ENCODE measurements at regions not wholly inside any gene's neighbourhood (a gene's known extent, or its start where the extent isn't known, plus 50 kb on each side); places are given as distances from the start of the nearest gene placed in this dataset.

DNA sequence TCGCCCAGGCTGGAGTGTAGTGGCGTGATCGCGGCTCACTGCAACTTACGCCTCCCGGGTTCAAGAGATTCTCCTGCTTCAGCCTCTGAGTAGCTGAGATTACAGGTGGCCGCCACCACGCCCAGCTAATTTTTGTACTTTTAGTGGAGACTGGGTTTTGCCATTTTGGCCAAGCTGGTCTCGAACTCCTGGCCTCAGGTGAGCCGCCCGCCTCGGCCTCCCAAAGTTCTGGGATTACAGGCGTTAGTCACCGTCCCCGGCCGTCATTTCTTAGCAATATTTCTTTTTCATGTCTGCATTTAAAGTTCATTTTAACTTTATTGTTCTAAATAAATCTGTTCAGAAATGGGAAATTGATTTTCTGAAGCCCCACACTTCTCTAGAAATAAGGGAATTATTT is 597.3 kb upstream of the DDX18 start:
- Histone ChIP-seq H3K27ac (no peak overlapping the region), H3K36me3 (no peaks in the 10 kb centered on the region), H3K4me3 (no peak overlapping the region), H3K4me1 (no peaks in the 10 kb centered on the region), H3K27me3 (no peaks in the 10 kb centered on the region), H3K9me3 (no peaks in the 10 kb centered on the region)
- no peak for TF ChIP-seq POLR2A (IDR thresholded peaks at IDR 0.05)
- TF ChIP-seq POLR2AphosphoS5 (IDR thresholded peaks at IDR 0.05): no peak
- no peak for TF ChIP-seq EP300 (IDR thresholded peaks at IDR 0.05)
- TF ChIP-seq, protein P1, sequence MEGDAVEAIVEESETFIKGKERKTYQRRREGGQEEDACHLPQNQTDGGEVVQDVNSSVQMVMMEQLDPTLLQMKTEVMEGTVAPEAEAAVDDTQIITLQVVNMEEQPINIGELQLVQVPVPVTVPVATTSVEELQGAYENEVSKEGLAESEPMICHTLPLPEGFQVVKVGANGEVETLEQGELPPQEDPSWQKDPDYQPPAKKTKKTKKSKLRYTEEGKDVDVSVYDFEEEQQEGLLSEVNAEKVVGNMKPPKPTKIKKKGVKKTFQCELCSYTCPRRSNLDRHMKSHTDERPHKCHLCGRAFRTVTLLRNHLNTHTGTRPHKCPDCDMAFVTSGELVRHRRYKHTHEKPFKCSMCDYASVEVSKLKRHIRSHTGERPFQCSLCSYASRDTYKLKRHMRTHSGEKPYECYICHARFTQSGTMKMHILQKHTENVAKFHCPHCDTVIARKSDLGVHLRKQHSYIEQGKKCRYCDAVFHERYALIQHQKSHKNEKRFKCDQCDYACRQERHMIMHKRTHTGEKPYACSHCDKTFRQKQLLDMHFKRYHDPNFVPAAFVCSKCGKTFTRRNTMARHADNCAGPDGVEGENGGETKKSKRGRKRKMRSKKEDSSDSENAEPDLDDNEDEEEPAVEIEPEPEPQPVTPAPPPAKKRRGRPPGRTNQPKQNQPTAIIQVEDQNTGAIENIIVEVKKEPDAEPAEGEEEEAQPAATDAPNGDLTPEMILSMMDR (IDR thresholded peaks at IDR 0.05): no peak
- ATAC-seq: no peak
- 89 to 97% methylated on average over 7 to 8 of the region's 16 CpGs for WGBS, 2 donors (ENCODE audit: low coverage in 1 of 2)

DNA sequence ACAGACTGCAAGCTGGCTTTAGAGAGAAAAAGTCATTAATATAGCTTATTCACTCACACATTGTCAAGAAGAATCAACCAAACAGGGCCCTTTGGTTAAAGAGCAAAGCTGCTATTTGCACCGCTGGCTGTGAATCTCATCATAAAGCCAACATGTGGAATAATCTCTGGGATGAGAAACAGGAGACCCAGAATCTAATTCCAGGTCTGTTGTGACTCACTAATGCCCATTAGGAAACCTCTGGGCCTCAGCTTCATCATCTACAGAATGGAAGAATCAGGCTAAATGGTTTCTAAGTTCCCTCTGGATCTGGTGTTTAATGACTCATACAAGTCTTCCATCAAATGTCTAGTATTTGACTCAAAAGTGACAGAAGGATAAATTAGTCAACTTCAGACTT is 591.7 kb upstream of the DDX18 start:
- TF ChIP-seq EP300 (IDR thresholded peaks at IDR 0.05) (no peak), POLR2A (IDR thresholded peaks at IDR 0.05) (no peak), POLR2AphosphoS5 (IDR thresholded peaks at IDR 0.05) (no peak)
- TF ChIP-seq, protein P1 (IDR thresholded peaks at IDR 0.05): no peak
- Histone ChIP-seq H3K27me3 (no peaks in the 10 kb centered on the region), H3K27ac (no peak overlapping the region), H3K36me3 (no peaks in the 10 kb centered on the region), H3K4me1 (no peaks in the 10 kb centered on the region), H3K9me3 (peaks cover 0 to 13% (median 0%) of the 10 kb centered on the region in 3 donors), H3K4me3 (no peak overlapping the region)
- 20 to 64% methylated on average over 1 of the region's 1 CpG for WGBS, 2 donors (ENCODE audit: low coverage in 1 of 2)
- no peak for ATAC-seq

DNA sequence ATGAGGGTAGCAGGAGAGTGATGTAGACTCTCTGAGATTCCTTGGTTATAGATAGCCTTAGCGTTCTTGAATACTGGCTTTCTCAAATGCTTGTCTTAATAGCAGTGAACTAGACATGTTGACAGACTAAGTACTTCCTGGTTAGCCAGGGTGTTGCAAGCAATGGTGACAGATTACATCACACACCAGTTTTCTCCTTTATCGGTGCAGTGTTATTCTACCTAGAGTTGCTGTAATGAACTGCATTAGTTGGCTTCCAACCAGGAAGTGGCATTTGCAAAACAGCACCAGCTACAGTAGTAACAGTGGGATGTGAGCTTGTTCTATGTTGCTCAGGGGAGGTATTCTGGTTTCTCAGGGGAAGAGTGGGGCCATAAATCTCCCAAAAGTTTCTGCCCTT is 582.2 kb upstream of the DDX18 start:
- Histone ChIP-seq H3K4me3 (no peak overlapping the region), H3K9me3 (peaks cover 0 to 21% (median 0%) of the 10 kb centered on the region in 3 donors), H3K4me1 (no peaks in the 10 kb centered on the region), H3K27me3 (no peaks in the 10 kb centered on the region), H3K36me3 (no peaks in the 10 kb centered on the region), H3K27ac (no peak overlapping the region)
- no peak for ATAC-seq
- TF ChIP-seq, protein P1 (IDR thresholded peaks at IDR 0.05): no peak
- TF ChIP-seq POLR2A (IDR thresholded peaks at IDR 0.05): no peak
- TF ChIP-seq POLR2AphosphoS5 (IDR thresholded peaks at IDR 0.05): no peak
- no peak for TF ChIP-seq EP300 (IDR thresholded peaks at IDR 0.05)
- WGBS, 2 donors (ENCODE audit: low coverage in 1 of 2): 90% methylated on average over 2 of the region's 2 CpGs; no CpG with 5 or more reads in 1 of the 2 donors

DNA sequence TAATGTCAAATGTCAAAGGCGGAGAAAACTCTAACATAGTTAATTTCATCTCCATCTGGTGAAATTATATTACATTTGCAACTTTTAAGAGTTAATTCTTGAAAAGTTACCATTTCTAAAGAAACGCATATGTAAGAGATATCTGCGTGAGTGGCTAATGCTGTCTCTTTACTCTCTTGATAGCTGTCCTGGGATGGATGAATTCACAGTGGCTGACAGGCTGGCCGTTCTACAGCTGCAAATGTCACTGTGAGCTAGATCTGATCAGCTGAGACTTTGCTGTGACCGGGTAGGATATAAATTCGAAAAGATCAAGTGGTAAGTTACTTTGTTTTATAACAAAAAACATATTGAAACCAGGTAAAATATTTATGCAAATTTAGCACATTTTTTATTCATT is 557.1 kb upstream of the DDX18 start:
- no peak overlapping the region for H3K27ac ChIP-seq
- no peak overlapping the region for H3K4me3 ChIP-seq
- H3K4me1 ChIP-seq: no peaks in the 10 kb centered on the region
- WGBS, 2 donors (ENCODE audit: low coverage in 1 of 2): 38 to 59% methylated on average over 6 of the region's 6 CpGs
- no peak for ATAC-seq
- H3K36me3 ChIP-seq: no peaks in the 10 kb centered on the region
- no peak for TF ChIP-seq POLR2A (IDR thresholded peaks at IDR 0.05)
- TF ChIP-seq POLR2AphosphoS5 (IDR thresholded peaks at IDR 0.05): no peak
- TF ChIP-seq EP300 (IDR thresholded peaks at IDR 0.05): no peak
- TF ChIP-seq, protein P1 (IDR thresholded peaks at IDR 0.05): no peak
- H3K9me3 ChIP-seq: no peaks in the 10 kb centered on the region
- no peaks in the 10 kb centered on the region for H3K27me3 ChIP-seq

DNA sequence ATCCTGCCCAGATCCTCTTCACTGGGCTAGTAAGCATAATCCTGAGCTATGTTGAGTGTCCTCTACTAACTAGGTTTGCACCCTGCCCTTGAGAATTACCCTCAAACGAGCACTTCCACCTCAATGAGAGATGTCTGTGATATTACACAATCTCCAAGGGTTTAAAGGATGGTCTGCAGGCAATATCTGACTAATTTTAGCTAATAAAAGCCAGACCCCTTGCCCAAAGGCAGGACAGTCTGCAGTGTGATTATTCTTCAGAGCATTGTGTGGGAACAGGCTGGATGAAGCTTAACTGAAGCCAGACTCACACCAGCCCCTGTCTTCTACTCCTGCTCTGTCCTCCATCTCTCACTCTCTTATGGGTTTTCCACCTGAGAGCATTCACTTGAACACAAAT is 544.9 kb upstream of the DDX18 start:
- no peak for TF ChIP-seq POLR2AphosphoS5 (IDR thresholded peaks at IDR 0.05)
- no peak for TF ChIP-seq POLR2A (IDR thresholded peaks at IDR 0.05)
- TF ChIP-seq, protein P1 (IDR thresholded peaks at IDR 0.05): no peak
- TF ChIP-seq EP300 (IDR thresholded peaks at IDR 0.05): no peak
- H3K36me3 ChIP-seq: no peaks in the 10 kb centered on the region
- no peak overlapping the region for H3K27ac ChIP-seq
- H3K4me3 ChIP-seq: no peak overlapping the region
- 58% methylated on average over 1 of the region's 1 CpG; no CpG with 5 or more reads in 1 of the 2 donors for WGBS, 2 donors (ENCODE audit: low coverage in 1 of 2)
- H3K9me3 ChIP-seq: peaks cover 0 to 6% (median 0%) of the 10 kb centered on the region in 3 donors
- ATAC-seq: no peak
- H3K4me1 ChIP-seq: no peaks in the 10 kb centered on the region
- H3K27me3 ChIP-seq: no peaks in the 10 kb centered on the region

All from gastroesophageal sphincter (tissue), 4 donors.